ENCODE measurements at regions not wholly inside any gene's neighbourhood (a gene's known extent, or its start where the extent isn't known, plus 50 kb on each side); places are given as distances from the start of the nearest gene placed in this dataset.

DNA sequence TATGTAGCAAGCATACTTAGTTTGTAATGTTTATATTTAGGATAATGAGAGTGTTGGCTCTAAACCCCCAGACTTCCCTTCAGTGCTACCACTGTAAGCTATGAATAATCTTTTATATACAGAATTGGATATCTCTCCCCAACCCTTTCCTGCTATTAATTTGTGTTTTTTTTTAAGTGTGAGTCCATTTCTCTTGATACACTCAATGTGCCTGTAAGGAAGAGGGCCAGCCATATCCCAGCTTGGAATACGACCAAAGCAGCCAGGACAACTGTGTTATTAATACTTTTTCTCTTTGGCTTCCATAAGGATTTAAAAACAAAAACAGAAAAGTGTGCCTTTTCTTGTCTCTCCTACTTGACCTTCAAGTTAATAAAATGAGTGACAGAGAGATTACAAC is 116.7 kb downstream of the SNAPC1 start:
- ATAC-seq (ENCODE audit: insufficient read depth, low read depth) (no peak), DNase-seq (no peak)
- no peaks in the 10 kb centered on the region for H3K79me2 ChIP-seq (ENCODE audit: insufficient read depth, low read length)
- no peaks in the 10 kb centered on the region for H4K20me1 ChIP-seq (ENCODE audit: insufficient read depth, low read length)
- no peaks in the 10 kb centered on the region for H3K9me3 ChIP-seq (ENCODE audit: insufficient read depth, low read length, severe bottlenecking)
- H2AFZ ChIP-seq (ENCODE audit: low read depth, low read length): no peak overlapping the region
- no peaks in the 10 kb centered on the region for H3K36me3 ChIP-seq (ENCODE audit: insufficient read depth, low read length)
- H3K27ac ChIP-seq (ENCODE audit: low read length): no peak overlapping the region
- no peak overlapping the region for H3K9ac ChIP-seq (ENCODE audit: low read depth, low read length)
- no peak overlapping the region for H3K4me3 ChIP-seq (ENCODE audit: low read depth in 1 of 2, low read length in 2 of 2)
- H3K4me2 ChIP-seq (ENCODE audit: insufficient read depth, low read length): no peak overlapping the region
- H3K4me1 ChIP-seq (ENCODE audit: insufficient read depth, low read length): no peaks in the 10 kb centered on the region
- H3K27me3 ChIP-seq (ENCODE audit: insufficient read depth, low read length, poor library complexity): peaks cover 22% of the 10 kb centered on the region
- TF ChIP-seq EZH2 (IDR thresholded peaks at IDR 0.05; ENCODE audit: borderline replicate concordance, low read depth, low read length, severe bottlenecking): no peak
- TF ChIP-seq, protein P1, sequence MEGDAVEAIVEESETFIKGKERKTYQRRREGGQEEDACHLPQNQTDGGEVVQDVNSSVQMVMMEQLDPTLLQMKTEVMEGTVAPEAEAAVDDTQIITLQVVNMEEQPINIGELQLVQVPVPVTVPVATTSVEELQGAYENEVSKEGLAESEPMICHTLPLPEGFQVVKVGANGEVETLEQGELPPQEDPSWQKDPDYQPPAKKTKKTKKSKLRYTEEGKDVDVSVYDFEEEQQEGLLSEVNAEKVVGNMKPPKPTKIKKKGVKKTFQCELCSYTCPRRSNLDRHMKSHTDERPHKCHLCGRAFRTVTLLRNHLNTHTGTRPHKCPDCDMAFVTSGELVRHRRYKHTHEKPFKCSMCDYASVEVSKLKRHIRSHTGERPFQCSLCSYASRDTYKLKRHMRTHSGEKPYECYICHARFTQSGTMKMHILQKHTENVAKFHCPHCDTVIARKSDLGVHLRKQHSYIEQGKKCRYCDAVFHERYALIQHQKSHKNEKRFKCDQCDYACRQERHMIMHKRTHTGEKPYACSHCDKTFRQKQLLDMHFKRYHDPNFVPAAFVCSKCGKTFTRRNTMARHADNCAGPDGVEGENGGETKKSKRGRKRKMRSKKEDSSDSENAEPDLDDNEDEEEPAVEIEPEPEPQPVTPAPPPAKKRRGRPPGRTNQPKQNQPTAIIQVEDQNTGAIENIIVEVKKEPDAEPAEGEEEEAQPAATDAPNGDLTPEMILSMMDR (IDR thresholded peaks at IDR 0.05; ENCODE audit: borderline replicate concordance, extremely low read depth, low read length, poor library complexity, severe bottlenecking): no peak

DNA sequence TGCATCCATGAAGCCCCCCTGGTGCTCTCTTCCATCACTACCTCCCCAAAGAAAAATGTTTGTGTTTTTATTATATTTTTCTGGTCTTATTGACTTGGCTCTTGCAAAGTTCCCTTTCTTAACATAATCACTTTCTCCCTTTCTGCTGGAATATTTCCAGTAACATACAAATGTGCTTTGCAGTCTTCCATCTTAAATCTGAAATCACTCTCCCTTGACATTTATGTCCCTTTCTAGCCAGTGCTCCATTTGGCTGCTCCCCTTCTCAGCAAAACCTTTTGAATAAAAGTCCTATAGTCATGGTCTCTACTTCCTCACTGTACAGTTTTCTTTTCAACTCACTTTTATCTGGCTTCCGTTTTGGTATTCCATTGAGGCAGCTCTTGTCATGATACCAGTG is 118.8 kb downstream of the SNAPC1 start:
- Histone ChIP-seq H2AFZ (ENCODE audit: low read depth, low read length) (no peak overlapping the region), H3K4me2 (ENCODE audit: insufficient read depth, low read length) (no peak overlapping the region), H3K79me2 (ENCODE audit: insufficient read depth, low read length) (no peaks in the 10 kb centered on the region), H3K9me3 (ENCODE audit: insufficient read depth, low read length, severe bottlenecking) (no peaks in the 10 kb centered on the region), H4K20me1 (ENCODE audit: insufficient read depth, low read length) (no peaks in the 10 kb centered on the region), H3K4me3 (ENCODE audit: low read depth in 1 of 2, low read length in 2 of 2) (no peak overlapping the region), H3K36me3 (ENCODE audit: insufficient read depth, low read length) (no peaks in the 10 kb centered on the region), H3K4me1 (ENCODE audit: insufficient read depth, low read length) (no peaks in the 10 kb centered on the region), H3K27me3 (ENCODE audit: insufficient read depth, low read length, poor library complexity) (peaks cover 15% of the 10 kb centered on the region), H3K9ac (ENCODE audit: low read depth, low read length) (no peak overlapping the region), H3K27ac (ENCODE audit: low read length) (no peak overlapping the region)
- no peak for TF ChIP-seq EZH2 (IDR thresholded peaks at IDR 0.05; ENCODE audit: borderline replicate concordance, low read depth, low read length, severe bottlenecking)
- TF ChIP-seq, protein P1 (IDR thresholded peaks at IDR 0.05; ENCODE audit: borderline replicate concordance, extremely low read depth, low read length, poor library complexity, severe bottlenecking): no peak
- no peak for ATAC-seq (ENCODE audit: insufficient read depth, low read depth)
- no peak for DNase-seq

DNA sequence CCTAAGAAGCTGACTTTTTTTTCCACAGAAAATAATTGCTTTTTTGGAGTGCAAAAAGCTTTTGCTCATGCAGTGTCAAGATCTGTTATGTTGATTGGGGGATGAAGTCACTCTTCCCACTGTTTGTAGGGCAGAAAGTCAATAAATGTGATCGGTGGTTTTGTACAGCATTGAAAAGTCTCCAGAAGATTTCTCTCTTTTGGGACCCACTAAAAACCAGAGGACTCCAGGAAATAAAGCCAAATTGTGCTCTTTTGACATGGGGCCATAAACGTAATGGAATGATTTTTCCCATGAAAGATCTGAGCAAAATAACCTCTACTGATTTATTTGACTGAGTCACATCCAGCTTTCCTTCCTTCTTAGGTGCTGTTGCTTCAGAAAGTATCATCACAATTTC is 122.5 kb downstream of the SNAPC1 start:
- Histone ChIP-seq H4K20me1 (ENCODE audit: insufficient read depth, low read length) (no peaks in the 10 kb centered on the region), H3K36me3 (ENCODE audit: insufficient read depth, low read length) (no peaks in the 10 kb centered on the region), H2AFZ (ENCODE audit: low read depth, low read length) (no peak overlapping the region), H3K27me3 (ENCODE audit: insufficient read depth, low read length, poor library complexity) (peaks cover 5% of the 10 kb centered on the region), H3K4me3 (ENCODE audit: low read depth in 1 of 2, low read length in 2 of 2) (no peak overlapping the region), H3K27ac (ENCODE audit: low read length) (no peak overlapping the region), H3K79me2 (ENCODE audit: insufficient read depth, low read length) (no peaks in the 10 kb centered on the region), H3K4me2 (ENCODE audit: insufficient read depth, low read length) (no peak overlapping the region), H3K9ac (ENCODE audit: low read depth, low read length) (no peak overlapping the region), H3K4me1 (ENCODE audit: insufficient read depth, low read length) (no peaks in the 10 kb centered on the region), H3K9me3 (ENCODE audit: insufficient read depth, low read length, severe bottlenecking) (no peaks in the 10 kb centered on the region)
- ATAC-seq (ENCODE audit: insufficient read depth, low read depth) (no peak), DNase-seq (no peak)
- TF ChIP-seq, protein P1 (IDR thresholded peaks at IDR 0.05; ENCODE audit: borderline replicate concordance, extremely low read depth, low read length, poor library complexity, severe bottlenecking): no peak
- no peak for TF ChIP-seq EZH2 (IDR thresholded peaks at IDR 0.05; ENCODE audit: borderline replicate concordance, low read depth, low read length, severe bottlenecking)
